ENCODE measurements at regions not wholly inside any gene's neighbourhood (a gene's known extent, or its start where the extent isn't known, plus 50 kb on each side); places are given as distances from the start of the nearest gene placed in this dataset.

GRCh38 chr14:80425686-80426085 is 214.4 kb upstream of the DIO2 start:
- TF ChIP-seq CTCF (IDR thresholded peaks at IDR 0.05) = no peak

GRCh38 chr14:80419769-80420168 is 208.5 kb upstream of the DIO2 start:
- no peak for TF ChIP-seq CTCF (IDR thresholded peaks at IDR 0.05)

GRCh38 chr14:80419345-80419744 is 208.0 kb upstream of the DIO2 start:
- TF ChIP-seq CTCF (IDR thresholded peaks at IDR 0.05) = no peak

GRCh38 chr14:80415636-80416035 is 204.3 kb upstream of the DIO2 start:
- TF ChIP-seq CTCF (IDR thresholded peaks at IDR 0.05) = no peak

- no peak for TF ChIP-seq CTCF (IDR thresholded peaks at IDR 0.05)
Observed at GRCh38 chr14:80414080-80414479, 202.8 kb upstream of the DIO2 start.

GRCh38 chr14:80404413-80404812 is 193.1 kb upstream of the DIO2 start:
- no peak for TF ChIP-seq CTCF (IDR thresholded peaks at IDR 0.05)

- no peak for TF ChIP-seq CTCF (IDR thresholded peaks at IDR 0.05)
Observed at GRCh38 chr14:80403036-80403435, 191.7 kb upstream of the DIO2 start.

- TF ChIP-seq CTCF (IDR thresholded peaks at IDR 0.05) = no peak
Observed at GRCh38 chr14:80395031-80395430, 183.7 kb upstream of the DIO2 start.

All from LNCAP (cell line).